ENCODE measurements at regions not wholly inside any gene's neighbourhood (a gene's known extent, or its start where the extent isn't known, plus 50 kb on each side); places are given as distances from the start of the nearest gene placed in this dataset.

DNA sequence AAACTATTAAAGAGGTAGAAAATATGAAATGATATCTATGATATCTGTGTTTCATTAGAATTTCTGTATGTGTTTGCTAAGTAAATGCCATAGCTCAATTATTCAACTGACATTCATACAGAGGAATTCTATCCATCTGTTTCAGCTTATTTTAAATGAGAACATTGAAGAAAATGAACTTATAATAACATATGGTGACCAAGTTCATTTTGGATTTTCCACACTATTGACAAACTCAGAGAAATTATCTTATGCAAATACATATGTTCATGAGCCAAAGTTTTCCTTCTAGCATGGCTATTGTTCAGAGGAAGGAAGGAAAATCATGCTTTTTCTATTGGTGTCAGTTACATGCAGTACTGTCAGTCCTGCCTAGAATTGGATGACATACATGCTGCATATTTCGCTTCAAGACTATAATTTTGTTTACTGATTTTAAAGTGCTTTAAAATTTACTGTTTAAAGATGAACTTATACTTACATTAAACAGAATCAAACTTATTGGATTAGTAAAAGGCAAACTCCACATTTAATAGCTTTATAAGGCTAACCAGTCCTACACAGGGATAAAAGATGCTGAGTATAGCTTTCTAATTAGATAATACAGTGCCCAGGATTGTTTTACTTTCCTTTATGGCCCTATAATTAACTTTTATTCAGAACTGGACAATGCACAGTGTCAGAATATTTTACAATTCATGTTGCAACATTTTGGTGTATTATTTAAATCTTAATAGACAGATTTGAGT, 646.2 kb downstream of the TRAM1L1 start:
- H2BK20ac ChIP-seq (ENCODE audit: low read depth, low read length, poor library complexity, severe bottlenecking), result no peak overlapping the region
- no peak overlapping the region for H4K8ac ChIP-seq (replicated peaks; ENCODE audit: insufficient read length, low read depth, low read length)
- H3K27me3 ChIP-seq (ENCODE audit: insufficient read depth, low read length), result no peaks in the 10 kb centered on the region
- no peak overlapping the region for H3K18ac ChIP-seq (ENCODE audit: insufficient read length, low read depth, low read length)
- H2BK15ac ChIP-seq (ENCODE audit: low read depth, low read length), result no peak overlapping the region
- H3K4ac ChIP-seq (ENCODE audit: low read depth, low read length), result no peak overlapping the region
- H3K9ac ChIP-seq (ENCODE audit: extremely low read depth, insufficient read length, low read length), result no peak overlapping the region
- no peaks in the 10 kb centered on the region for H3K79me2 ChIP-seq (ENCODE audit: insufficient read depth, low read length)
- H4K20me1 ChIP-seq (ENCODE audit: control insufficient read depth, insufficient read depth, insufficient read length), result no peaks in the 10 kb centered on the region
- no peaks in the 10 kb centered on the region for H3K79me1 ChIP-seq (ENCODE audit: insufficient read depth, low read depth, low read length, poor library complexity, severe bottlenecking)
- H3K9me3 ChIP-seq (ENCODE audit: control insufficient read depth, low read depth, low read length), result no peaks in the 10 kb centered on the region
- no peaks in the 10 kb centered on the region; a peak in 1 of 7 replicates for H3K36me3 Mint-ChIP-seq (ENCODE audit: insufficient read depth in 1 of 3, low read depth in 3 of 3)
- peaks cover 2 to 3% of the 10 kb centered on the region in 2 experiments; a peak in 3 of 5 replicates for H3K9me3 Mint-ChIP-seq
- no peak overlapping the region for H3K56ac ChIP-seq (ENCODE audit: insufficient read length, low read depth, low read length)
- no peak overlapping the region for H3K4me2 ChIP-seq (ENCODE audit: insufficient read depth, insufficient read length, low read length)
- H3K4me1 Mint-ChIP-seq, result no peaks in the 10 kb centered on the region
- no peak overlapping the region for H3K27ac ChIP-seq (ENCODE audit: insufficient read length, low read depth, low read length)
- no peak overlapping the region for H3K14ac ChIP-seq (ENCODE audit: insufficient read depth, low read length)
- H2BK120ac ChIP-seq (ENCODE audit: low read depth, low read length, poor library complexity, severe bottlenecking), result no peak overlapping the region
- no peak overlapping the region for H2AK5ac ChIP-seq (ENCODE audit: insufficient read length, low read length)
- H2BK12ac ChIP-seq (ENCODE audit: insufficient read length, low read depth, low read length), result no peak overlapping the region
- TF ChIP-seq, protein P1, sequence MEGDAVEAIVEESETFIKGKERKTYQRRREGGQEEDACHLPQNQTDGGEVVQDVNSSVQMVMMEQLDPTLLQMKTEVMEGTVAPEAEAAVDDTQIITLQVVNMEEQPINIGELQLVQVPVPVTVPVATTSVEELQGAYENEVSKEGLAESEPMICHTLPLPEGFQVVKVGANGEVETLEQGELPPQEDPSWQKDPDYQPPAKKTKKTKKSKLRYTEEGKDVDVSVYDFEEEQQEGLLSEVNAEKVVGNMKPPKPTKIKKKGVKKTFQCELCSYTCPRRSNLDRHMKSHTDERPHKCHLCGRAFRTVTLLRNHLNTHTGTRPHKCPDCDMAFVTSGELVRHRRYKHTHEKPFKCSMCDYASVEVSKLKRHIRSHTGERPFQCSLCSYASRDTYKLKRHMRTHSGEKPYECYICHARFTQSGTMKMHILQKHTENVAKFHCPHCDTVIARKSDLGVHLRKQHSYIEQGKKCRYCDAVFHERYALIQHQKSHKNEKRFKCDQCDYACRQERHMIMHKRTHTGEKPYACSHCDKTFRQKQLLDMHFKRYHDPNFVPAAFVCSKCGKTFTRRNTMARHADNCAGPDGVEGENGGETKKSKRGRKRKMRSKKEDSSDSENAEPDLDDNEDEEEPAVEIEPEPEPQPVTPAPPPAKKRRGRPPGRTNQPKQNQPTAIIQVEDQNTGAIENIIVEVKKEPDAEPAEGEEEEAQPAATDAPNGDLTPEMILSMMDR (conservative IDR thresholded peaks at IDR 0.05), result no peak
- no peak overlapping the region for H3K27ac Mint-ChIP-seq
- H2AFZ ChIP-seq (ENCODE audit: low read length), result no peak overlapping the region
- H3K4me3 Mint-ChIP-seq, result no peak overlapping the region
- no CpG with 5 or more reads among the region's 1 CpG for WGBS (ENCODE audit: extremely low coverage, insufficient read length, low lambda C conversion rate)
- no peak overlapping the region for H3T11ph ChIP-seq (ENCODE audit: low read length)
- DNase-seq, result no peak
- H3K23me2 ChIP-seq (ENCODE audit: insufficient read length, low read depth, low read length, poor library complexity, severe bottlenecking), result no peaks in the 10 kb centered on the region
- H3K23ac ChIP-seq (ENCODE audit: insufficient read length, low read depth, low read length), result no peak overlapping the region
- H3K4me1 ChIP-seq (ENCODE audit: insufficient read depth, low read length), result no peaks in the 10 kb centered on the region
- no peaks in the 10 kb centered on the region for H3K27me3 Mint-ChIP-seq (ENCODE audit: low read depth)
- H4K5ac ChIP-seq (ENCODE audit: insufficient read length, low read depth, low read length), result no peak overlapping the region
- H4K91ac ChIP-seq (ENCODE audit: insufficient read length, low read depth, low read length), result no peak overlapping the region
- no peak overlapping the region for H2BK5ac ChIP-seq (ENCODE audit: insufficient read length, low read length)
